Stimulated activated CD8-positive, alpha-beta memory T cell treated with anti-CD3 and anti-CD28 coated beads, Interleukin-12 subunit alpha, Interleukin-12 subunit beta, amount 100 ng/mL, for 24 hours (primary cell): ENCODE measurements at regions not wholly inside any gene's neighbourhood (a gene's known extent, or its start where the extent isn't known, plus 50 kb on each side); places are given as distances from the start of the nearest gene placed in this dataset.

Experiments used
- DNase-seq: peaks from one replicate; pipeline ENCODE4 v3.0.0-alpha.2; 2020; ENCODE audit errors: extremely low read depth

DNA sequence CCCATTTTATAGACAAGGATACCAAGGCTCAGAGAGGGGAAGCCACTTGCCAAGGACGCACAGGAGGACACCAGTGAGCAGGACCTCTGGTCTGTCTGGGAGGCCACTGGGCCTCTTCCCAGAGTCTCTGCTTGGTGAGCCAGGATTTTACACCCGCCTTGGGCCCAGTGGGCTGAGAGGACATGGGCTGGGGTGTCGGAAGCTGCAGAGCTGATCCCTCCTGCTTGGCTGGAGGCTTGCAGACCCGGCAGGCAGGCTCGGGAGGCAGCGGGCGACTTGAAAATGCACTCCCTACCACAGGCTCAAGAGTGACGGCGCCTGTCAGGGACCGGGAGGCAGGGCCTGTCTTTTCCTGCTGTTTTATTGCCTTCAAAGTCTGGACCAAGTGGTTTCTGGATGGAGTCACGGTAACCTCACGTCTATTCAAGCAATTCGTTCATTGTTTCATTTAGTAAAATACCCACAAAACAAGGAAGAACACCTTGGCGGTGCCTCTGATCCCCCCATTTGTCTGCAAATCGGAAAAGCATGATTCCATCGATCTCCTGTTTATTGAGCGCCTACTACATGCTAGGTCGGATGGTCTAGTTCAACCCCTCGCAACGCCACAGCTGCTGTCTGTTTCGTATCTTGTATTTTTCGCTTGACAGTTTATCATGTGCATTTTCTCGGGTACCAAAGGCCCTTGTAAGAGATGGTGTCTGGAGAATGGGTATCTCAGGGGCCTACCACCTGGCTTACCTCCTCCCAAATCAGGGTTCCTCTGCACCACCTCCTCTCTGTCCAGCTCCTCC, 108.1 kb upstream of the IER5L start:
- no peak for DNase-seq

DNA sequence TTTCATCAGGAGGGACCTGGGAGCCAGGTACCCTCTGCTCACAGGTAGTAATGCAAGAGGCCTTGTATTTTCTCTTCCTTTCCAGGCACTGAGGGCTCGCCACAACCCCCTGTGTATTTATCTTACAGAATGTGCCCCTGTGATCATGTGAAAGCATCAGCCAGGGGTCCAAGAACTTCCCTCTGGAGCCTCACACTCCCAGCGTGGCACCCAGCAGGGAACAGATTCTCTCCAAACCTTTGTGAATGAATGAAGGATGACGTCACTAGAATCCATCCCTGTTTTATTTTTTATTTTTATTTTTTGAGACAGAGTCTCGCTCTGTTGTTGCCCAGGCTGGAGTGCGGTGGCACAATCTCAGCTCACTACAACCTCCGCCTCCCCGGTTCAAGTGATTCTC, 107.3 kb upstream of the IER5L start:
- no peak for DNase-seq

DNA sequence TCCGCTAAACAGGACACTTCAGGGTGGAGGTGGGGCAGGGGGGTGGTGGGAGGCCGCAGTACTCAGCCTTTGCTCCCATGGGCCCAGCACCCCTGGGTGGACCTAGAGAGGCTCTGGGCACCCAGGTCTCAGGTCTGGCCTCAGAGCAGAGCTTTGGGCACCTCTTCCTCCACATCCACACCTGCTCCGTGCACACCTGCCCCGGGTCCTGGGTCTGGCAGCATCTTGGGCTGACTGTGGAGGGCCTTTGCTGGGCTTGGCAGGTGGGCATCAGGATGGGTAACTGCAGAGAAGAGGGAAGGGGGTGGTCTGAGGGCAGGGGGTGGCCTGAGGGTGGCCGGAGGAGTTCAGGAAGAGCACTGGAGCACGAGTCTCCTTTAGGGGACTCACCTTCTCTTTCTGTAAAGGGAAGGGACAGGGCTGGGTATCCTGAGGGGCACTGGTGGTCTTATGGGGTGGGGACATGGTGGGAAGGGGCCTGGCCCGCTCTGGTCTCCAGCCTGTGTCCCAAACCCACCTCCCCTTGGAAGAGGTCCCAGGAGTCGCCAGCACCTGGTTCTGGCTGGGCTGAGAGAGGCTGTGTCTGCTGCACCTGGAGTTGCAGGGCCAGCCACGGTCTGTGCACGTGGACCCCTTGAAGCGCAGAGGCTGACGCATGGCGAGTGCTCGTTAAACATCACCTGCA, 106.7 kb upstream of the IER5L start:
- no peak for DNase-seq

DNA sequence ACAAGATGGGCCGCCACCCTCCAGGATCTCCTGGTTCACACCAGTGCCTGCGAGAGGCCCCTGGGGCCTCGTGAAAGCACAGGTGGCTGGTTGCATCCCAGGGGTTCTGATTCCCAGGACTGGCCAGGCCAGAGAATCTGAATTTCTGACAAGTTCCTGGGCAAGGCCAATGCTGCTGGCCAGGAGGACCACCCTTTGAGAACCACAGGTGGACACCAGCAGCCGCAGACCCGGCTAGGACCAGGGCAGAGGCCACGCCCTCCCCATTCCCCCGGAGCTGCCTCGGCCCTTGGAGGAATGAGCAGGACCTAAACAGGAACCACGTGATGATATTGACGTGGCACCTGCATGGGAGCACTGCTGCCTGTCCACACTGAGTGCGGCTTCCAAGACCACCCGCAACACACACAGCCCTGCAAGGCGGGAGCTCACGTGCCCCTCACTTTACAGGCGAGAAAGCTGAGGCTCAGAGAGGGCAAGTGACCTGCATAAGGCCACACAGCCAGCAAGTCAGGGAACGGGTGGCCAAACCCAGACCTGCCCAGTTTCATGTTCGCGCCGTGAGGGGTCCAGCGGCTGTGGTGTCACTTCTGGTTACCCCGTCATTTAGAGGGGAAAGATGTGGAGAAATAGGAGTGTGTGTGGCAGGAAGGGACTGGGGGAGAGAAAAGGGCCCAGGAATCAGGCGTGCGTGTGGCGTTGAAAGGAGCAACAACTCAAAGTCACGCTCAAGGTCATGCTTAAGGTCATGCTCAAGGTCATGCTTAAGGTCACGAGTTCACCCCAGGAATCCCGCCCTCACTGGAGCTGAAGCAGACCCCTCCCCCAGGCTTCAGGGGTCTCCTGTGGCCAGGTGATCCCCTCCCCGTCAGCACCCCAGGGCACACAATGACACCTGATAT, 105.9 kb upstream of the IER5L start:
- no peak for DNase-seq

DNA sequence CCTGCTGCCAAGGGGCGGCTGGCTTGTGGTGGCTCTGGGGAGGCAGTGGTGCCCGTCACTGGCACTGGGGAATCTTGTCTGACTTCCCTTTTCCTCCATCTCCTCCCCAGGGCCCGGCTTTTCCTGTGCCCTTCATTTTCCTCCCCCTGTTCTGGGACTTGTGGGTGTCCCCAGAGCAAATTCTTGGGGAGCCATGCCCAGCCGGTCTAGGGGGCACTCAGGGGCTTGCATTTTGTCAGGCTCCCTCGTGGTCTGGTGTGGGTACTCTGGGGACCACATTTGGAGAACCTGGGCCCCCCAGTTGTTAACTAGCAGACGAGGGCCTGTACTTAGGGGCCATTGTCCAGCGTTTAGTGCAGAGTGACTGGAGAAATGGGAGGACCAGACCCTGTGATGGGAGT, 105.2 kb upstream of the IER5L start:
- DNase-seq = no peak

DNA sequence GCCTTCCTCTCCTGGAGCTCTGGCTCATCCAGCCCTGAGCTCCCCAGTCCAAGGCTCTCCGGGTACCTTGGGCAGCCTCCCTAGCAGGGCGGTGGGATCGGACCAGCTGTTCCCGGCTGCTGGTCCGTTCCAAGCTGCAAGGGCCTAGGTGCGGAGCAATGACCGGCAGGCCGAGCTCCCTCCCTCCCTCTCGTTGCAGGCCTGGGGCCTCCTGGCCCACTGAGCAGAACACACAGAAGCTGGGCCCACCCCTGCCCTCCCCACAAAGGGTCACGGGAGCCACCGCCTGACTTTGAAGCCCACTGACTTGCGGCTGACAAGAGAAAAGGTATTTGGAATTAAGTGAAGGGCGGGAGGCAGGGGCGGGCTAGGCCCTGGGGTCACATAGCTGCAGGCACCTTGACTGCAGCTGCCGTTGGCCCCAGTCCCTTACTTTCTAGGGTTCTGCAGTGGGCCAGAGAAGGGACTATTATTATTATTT, 104.7 kb upstream of the IER5L start:
- no peak for DNase-seq

DNA sequence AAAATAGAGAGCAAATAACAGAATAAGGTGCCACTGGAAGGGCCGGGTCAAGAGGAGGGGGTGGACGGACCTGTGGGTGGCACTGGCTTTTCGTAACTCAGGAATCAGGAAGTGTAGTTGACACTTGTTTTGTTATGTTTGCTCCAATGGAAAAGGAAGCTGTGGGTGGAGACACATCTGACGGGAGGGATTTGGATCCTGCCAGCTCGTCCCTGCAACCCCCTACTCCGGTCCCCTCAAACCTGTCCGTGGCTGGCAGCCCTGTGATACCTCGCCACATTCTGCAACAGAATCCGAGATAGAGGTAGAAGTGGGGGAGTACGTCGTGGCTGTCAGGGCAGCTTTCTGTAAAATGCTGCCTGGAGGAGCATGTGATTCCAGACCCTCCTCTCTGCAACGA, 104.2 kb upstream of the IER5L start:
- DNase-seq = no peak

DNA sequence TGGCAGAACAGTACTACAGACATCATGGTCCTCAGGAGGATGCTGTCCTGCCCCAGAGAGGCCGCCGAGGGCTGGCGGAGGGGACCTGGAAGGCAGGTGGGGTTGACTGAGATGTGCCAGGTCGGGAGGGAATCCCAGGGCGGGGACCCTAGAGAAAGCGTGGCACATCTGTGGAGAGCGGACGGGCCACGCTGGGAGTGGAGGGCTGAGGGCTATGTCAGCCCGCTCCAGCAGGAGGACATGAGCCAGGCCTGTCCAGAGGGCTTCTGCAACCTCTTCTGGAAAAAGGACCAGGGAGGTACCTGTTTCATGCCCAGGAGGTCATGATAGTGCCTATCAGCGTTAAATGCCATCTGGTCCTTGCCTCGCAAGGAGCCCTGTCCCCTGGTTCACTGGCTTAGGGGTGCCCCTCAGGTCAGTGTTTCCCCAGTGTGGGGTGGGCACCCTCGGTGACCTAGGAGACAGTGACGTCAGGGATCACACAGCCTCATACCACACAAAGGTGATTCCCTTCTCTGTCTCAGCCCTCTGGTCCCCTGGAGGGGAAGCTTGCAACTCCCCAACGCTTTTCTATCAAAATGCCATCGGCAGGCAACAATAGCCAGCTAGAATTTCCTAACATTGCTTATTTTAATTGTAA, 103.6 kb upstream of the IER5L start:
- DNase-seq = no peak

DNA sequence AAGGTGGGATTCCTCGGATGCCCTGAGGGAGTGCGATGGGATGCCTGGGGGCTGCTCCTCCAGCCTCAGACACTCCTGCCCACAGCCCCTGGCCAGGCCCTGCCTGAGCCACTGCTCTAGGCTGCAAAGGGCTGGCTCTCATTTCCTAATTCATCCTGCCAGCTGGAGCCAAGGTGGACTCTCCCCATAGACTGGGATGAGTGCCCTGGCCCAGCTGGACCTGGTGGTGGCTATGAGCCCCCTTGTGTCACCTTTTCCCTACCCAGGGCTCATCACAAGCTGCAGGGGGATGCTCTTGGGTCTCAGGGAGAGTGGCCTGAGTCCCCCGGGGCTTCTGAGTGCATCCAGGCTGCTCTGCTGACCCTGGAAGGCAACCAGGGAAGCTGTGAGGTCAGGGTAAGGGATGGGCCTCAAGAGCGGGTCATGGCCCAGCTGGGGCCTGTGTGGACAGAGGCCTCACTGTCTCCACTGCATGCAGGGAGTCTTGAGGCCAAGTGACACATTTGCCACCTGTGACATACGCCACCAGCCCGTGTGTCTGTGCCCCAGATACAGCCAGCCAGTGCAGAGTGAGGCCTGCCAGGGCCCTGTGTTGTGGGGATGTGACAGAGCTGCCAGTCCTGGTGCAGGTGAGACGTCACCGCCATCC, 102.7 kb upstream of the IER5L start:
- no peak for DNase-seq

DNA sequence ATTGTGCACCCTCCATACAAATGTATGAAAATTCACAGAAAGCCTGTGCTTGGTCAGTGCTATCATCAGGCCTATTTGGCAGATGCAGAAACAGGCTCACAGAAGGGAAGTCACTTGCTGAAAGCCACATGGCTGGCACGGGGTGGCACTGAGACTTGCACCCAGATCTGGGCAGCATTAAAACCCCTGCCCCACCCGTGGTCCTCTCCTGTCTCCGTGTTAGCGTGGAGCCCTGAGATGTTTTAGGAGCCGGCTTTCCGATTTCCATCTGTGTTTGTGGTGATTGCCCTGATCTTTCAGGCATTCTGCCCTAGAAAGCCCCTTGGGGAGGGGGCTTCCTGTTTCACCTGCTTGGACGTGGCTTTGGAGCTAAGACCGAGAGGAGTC, 102.2 kb upstream of the IER5L start:
- DNase-seq = no peak

DNA sequence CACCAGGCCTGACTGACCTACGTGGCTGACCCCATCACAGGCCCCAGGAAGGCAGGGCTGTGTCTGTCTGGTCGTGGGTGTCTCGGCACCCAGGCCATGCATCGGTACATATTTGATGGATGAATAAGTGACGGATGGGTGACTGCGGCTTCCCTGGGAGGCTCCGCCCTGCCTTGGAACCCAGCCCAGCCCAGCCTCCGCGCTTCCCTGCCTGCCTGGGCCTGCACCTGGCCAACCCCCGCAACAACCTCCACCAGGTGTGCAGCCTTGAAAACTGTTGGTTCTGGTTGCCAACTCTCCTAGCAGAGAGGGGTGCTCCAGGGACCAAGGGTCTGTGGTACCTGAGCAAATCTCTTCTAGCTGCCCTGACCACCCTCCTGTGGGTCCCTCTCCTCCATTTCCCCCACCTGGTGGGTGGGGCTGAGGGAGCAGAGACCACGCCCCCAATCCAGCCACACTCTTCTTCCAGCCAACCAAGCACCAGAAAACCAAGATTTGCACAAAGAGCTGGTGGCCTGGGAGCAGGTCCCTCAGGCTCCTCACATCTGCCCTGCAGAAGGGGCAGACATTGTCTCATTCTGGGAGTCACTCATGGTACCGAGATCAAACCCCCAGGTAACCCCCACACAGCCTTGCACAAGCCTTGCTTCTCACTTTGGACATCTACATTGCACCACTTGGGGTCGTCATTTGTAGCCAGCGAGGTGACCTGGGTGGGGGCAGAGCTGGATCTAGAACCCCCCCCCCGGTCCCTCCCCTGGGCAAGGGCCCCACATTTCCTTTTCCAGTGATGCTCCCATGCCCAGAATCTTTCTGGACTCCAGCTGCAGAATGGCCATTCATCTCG, 100.6 kb upstream of the IER5L start:
- DNase-seq = no peak

DNA sequence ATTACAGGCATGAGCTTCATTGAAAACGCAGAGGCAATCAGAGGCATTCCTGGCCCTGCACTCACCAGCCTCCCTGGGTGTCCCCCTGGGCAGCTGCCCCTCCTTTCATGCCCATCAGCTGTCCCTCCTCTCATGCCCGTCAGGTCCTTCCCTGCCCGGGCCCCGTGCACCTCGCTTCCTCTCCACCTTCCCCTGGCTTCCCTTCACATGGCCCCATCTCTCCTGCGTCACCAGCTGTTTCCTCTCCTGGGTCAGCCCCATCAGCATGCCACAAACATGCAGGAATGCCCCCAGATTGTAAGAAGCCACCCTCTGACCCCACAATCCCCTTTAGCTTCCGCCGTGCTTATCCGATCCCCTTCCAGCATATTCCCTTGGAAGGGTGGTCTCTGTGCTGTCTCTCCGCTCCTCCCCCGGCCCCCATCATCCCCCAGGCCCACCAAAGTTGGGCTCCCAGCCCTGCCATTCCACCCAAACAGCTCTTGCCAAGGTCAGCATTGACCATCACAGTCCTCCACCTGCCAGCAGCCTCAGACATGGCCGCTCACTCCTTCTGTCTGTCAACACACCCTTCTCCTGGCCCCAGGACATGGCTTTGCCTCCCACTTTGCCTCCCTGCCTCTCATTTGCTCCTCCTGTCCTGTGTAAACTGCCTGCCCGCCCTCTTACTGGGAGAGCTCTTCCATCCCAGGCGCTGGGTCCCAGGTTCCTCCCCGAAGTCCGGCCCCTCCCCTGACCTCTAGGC, 98.6 kb upstream of the IER5L start:
- no peak for DNase-seq

DNA sequence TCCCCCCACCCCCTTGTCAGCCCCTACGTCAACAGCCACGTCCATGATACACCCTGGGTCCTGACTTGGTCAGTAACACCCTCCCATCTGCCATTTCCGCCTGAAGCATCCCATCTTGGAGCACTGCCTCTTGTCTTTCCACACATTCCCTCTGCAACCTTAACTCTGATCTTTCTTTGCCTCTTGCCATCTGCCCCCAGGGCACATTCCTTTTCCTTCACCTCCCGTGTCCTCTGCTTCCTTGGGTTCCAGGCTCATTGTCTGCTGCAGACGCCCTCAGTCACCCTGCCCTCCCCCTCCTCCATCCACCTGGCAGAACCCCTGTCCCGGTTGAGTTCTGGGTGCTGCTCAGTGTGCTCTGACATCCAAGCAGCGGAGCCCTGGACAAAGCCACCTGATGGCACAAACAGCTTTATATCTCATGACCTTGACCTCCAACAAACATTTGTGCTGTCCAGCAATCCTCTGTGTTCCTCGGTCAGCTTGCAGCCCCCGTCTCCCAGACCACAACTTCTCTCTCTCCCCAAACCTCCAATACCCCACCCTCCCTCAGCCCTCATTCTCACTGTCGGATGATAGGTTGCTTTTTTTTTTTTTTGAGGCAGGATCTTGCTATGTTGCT, 97.7 kb upstream of the IER5L start:
- DNase-seq = no peak

DNA sequence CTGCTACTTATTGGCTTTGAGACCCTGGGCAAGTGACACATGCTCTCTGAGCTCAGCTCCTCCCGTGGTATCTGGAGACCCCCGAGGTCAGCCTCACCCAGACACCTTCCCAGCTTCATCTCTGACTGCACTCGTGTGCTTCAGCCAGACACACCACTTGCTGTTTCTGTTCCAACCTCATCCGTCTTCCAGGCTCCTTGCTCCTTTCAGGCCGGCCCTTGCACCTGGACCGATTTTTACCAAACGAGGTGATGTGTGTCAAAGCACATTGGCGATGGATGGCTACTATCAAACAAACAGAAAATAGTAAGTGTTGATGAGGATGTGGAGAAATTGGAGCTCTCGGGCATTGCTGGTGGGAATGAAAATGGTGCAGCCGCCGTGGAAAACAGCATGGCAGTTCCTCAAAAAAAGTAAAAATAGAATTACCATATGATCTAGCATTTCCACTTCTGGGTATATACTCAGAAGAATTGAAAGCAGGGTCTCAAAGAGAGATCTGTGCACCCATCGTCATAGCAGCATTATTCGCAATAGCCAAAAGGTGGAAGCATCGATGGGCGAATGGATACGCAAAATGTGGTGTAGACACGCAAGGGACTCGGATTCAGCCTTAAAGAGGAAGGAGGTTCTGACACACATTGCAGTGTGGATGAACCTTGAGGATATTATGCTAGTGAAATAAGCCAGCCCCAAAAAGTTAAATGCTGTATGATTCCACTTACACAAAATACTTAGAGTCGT, 96.1 kb upstream of the IER5L start:
- DNase-seq = no peak

DNA sequence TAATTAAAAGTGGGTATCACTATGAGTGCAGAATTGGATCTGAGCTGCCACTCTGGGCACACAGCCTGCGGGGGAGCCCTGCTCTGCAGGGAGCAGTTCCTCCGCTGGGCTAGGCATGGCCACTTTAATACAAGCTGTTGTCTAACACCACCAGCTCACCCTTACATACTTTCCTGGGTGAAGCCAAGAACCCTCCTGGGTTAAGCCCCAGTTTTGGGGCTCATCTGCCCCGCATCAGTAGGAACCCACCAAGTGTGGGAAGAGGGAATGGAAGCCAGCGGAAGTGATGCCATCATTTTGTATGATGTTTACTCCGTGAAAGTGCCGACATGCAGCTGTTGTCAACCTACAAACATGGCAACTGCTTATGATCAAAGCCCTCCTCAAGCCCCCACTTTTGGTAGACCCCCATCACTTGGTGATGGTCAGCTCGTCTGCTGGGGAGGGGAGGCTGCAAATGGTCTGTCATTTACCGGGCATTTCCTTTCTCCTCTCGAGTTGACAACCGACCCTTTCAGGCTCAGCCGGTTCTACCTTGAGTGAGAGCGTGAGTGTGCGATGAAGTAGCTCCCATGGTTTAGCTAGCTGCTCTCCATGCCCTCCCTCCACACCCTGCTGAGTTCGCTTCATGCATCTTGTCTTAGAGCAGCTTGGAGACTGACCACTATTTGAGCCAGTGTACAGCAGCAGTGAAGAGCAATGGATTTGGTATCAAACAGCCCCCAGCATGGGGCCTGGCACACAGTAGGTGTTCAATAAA, 95.3 kb upstream of the IER5L start:
- DNase-seq = no peak

DNA sequence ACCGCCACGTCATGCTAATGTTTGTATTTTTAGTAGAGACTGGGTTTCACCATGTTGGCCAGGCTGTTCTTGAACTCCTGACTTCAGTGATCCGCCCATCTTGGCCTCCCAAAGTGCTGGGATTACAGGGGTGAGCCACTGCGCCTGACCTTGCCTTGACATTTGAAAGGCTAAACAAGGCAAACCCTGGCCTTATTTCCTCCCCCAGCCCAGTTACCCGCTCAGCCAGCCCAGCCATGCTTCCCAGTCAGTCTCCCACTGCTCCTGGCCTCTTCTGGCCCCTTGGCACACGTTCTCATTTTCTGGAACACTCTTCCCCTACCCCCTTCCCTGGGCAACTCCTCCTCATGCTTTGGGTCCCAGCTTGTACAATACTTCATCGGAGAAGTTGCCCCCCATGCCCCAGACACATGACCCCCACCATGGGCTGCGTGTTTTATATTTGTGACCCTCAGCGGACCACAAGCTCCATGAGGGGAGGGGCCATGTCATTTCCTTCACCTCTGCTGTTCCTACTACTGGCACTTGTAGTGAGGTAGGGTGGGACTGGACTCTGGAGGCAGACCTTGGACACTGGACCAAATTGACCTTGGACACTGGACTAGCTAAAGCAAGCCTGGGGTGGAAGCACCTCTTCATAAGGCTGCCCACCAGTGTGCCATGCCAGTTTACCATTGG, 94.4 kb upstream of the IER5L start:
- DNase-seq = no peak

DNA sequence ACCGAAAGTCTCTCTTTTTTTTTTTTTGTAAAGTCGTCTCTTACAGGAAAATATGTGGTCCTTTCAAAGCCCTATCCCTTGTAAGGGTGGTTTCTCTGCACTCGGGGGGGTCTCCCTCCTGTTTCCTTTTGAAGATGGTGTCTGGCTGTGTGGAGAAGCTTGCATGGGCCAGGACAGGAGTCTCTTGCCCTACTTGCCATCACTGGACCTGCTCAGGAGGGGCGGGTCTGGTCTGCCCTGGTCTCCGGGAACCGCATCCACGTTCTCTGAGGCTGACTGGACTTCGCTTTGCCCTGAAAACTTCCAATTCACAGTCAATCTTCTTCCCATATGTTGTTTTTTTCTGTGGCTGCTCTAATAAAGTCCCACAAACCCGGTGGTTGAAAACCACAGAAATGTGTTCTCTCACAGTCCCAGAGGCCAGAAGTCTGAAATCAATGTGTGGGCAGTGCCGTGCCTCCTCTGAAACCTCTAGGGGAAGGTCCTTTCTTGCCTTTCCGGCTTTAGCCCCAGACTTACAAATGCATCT, 92.9 kb upstream of the IER5L start:
- DNase-seq = no peak
